HPDE6-E6E7 (cell line): ENCODE measurements at regions not wholly inside any gene's neighbourhood (a gene's known extent, or its start where the extent isn't known, plus 50 kb on each side); places are given as distances from the start of the nearest gene placed in this dataset.
"Not testable (repeated sequence)": the region's sequence is repeated elsewhere in the genome, so short reads cannot be mapped to it uniquely, and the experiment has no call there.

Experiments used
- DNase-seq: peaks from one replicate; pipeline ENCODE4 v3.0.0; 2011; ENCODE audit warnings: missing footprints; ENCODE audit errors: extremely low spot score

DNA sequence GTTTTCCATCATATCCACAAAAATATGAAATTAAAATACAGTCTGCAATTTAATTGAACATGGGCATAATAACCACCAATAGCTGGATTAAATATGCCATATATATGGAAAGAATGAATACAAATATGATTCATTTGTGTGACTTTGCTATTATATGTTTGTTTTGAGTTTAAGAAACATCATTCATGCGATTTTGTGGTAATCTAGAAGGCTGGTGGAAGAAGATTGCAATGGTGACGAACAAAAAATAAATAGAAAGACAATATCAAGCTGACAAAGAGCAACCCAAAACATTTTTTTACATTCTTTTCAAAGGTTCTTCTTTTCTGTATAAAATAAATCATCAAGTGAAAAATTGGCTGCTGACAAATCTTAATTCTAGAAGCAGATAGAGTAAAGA is 610.0 kb downstream of the MAT2B start:
- DNase-seq = no peak

DNA sequence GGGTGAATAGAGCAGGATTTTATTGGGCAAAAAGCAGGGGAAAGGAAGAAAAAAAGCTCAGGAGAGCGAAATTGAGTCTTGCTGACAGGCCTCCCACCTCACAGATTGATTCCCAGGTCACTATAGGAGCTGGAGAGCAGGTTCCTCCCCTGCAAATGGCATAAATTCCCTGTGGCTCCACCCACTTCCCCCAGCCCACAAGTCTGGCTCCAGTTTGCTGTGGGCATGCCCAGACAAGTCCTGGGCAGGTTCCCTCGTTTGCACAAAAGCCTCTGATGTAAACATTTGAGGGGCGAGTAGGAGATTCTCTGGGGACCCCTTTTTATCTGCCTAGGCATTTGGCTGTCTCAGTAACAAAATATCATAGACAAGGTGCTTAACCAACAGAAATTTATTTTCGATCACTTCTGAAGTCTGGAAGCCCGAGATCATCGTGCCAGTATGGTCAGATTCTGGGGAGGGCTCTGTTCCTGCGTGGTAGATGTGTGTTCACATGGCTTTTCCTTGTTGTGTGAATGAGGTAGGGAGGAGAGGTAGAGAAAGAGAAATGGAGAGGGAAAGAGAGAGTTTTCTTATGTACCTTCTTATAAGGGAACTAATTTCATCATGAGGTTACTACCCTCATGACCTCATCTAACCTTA is 614.5 kb downstream of the MAT2B start:
- peak; percentile 7 for DNase-seq

DNA sequence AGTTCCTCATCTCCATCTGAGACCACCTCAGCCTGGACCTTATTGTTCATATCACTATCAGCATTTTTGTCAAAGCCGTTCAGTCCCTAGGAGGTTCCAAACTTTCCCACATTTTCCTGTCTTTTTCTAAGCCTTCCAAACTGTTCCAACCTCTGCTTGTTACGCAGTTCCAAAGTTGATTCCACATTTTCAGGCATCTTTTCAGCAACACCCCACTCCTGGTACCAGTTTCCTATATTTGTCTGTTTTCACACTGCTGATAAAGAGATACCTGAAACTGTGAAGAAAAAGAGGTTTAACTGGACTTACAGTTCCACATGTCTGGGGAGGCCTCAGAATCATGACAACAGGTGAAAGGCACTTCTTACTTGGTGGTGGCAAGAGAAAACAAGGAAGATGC is 622.1 kb downstream of the MAT2B start:
- DNase-seq = no peak

DNA sequence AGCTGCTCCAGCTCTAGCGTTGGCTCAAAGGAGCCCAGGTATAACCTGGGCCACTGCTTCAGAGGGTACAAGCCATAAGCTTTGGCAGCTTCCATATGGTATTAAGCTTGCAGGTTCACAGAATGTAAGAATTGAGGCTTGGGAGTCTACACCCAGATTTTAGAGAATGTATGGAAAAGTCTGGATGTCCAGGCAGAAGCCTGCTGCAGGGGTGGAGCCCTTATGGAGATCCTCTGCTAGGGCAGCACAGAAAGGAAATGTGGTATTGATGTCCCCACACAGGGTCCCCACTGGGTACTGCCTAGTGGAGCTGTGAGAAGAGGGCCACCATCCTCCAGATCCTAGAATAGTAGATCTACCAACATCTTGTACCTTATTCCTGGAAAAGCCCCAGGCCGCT is 626.9 kb downstream of the MAT2B start:
- DNase-seq = no peak

DNA sequence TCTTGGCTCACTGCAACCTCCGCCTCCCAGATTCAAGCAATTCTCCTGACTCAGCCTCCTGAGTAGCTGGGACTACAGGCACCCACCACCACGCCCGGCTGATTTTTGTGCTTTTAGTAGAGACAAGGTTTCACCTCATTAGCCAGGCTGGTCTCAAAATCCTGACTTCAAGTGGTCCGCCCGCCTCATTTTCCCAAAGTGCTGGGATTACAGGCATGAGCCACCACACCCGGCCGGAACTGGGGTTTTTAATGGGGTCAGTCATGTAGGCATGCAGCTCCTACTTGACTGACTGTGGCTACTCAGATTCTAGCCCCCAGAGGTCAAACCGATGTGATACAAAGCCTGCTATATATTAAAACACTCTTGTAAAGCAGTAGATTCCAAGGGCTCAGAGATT is 631.7 kb downstream of the MAT2B start:
- DNase-seq = no peak

DNA sequence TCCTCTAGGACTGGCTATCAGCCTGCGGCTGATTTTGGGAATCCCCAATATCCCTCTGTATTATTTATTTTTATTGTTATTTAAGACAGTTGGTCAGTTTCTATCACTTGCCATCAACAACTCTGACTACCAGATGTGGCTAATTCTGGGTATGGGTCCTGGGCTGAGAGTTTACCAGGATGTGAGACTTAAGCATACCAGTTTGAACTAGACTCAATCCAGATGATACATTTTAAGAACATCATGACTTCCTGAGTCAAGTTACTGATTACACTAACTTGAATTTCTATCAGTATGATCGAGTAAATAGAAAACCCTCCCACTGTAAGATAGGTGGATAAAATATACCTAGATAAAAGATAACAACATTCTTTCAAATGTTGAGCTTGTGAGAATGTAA is 634.0 kb downstream of the MAT2B start:
- DNase-seq = no peak

DNA sequence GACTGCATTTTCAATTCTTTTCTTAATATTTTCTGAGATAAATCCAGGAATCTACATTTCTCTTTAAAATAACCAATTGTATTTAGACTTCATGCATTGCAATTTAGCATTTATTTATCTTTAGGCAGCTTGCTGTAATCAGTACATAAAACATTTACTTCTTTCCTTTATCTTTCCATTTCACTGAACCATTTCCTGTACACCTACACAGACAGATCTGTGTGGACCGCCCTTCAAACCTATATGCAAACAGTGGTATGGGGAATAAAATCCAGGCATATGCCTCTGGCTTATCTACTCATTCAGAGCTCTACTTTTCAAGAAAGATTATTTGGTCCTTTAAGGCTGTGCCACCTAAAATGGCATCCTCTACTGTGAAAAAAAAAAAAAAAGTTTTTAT is 640.0 kb downstream of the MAT2B start:
- DNase-seq = no peak

DNA sequence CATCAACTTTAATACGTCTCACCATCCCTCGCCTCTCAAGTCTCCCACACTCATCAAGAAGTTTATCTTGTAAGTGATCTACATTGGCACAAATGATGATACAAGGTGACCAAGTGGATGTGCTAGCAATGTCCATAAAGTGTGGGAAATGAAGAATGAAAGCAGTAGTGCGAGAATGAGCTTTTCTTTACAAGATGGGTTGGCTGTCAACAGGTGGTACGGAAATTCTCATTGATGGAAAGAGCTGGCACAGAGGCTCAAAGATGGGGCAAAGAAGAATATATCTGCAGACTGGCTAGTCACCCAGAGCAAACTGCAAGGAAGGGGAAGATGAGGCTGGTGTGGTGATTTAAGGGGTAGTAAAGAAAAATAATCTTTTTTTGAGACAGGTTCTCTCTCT is 640.8 kb downstream of the MAT2B start:
- no peak for DNase-seq

DNA sequence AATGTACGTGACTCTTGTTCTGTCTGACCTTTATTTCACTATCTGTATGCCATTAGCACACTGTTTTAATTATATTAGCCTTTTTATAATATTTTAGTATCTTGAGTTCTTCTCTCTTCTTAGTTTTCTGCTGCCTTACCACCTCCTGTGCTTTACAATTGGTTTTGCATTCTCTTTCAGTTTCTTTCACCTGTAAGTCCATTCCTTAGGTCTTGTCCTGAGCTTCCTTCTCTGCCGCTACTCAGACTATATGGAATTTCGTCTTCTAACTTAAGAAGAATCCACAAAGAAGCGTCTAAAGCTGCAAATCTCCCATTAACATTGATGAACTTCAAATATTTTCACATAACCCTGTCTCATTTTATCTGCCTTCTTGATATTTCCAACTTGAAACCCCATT is 642.9 kb downstream of the MAT2B start:
- DNase-seq = no peak

DNA sequence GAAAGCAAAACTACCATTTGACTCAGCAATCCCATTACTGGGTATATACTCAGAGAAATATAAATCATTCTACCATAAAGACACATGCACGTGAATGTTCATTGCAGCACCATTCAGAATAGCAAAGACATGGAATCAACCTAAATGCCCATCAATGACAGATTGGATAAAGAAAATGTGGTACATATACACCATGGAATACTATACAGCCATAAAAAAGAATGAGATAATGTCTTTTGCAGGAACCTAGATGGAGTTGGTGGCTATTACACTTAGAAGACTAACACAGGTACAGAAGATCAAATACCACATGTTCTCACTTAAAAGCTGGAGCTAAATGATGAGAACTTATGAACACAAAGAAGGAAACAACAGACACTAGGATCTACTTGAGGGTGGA is 647.1 kb downstream of the MAT2B start:
- DNase-seq = not testable (repeated sequence)

DNA sequence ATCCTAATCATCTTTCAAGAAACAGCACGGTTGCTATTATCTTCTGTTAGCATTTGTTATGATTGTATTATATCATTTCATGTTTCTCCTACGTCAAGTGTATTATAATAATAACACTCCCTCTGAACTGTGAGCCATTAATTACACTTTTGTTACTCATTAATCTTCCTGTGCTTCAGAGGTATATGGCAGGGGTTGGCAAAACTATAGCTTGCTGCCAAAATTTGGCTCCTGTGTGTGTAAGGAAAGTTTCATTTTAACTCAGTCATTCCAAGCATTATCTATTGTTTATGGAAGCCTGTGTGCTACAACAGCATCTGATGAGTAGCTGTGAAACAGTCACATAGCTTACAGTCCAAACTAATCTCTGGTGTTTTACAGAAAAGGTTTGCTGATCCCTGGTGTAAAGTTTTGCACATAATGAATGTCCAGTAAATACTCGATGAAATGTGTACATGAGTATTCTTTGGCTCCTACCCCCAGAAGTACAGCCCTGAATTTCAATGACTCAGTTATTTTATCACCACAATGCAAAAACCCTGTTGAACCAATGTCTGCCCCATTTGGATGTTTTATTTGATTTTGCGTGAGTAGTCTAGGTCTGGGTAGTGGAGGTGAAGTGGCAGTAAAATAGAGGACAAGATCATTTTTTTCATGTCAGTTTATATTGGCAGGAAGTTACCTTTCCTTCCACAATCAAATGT is 648.2 kb downstream of the MAT2B start:
- no peak for DNase-seq

DNA sequence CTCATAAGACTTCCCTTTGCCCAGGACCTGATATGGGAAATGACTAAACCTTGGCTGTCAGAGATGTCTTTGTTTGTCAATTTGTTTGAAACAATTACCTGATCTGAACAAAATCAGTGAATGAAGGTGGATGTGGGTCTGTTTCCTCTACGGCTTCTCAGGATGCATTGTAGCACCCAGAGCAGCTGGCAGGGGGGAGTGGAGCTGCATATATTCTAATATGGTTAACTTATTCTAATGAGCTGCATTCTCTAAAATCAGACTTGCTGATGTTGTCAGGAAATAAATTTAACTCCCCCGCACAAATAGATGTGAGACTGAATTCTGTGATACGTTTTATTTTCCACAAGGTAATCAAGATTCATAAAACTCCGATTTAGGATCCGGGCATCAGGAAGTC is 665.4 kb downstream of the MAT2B start:
- DNase-seq = no peak

DNA sequence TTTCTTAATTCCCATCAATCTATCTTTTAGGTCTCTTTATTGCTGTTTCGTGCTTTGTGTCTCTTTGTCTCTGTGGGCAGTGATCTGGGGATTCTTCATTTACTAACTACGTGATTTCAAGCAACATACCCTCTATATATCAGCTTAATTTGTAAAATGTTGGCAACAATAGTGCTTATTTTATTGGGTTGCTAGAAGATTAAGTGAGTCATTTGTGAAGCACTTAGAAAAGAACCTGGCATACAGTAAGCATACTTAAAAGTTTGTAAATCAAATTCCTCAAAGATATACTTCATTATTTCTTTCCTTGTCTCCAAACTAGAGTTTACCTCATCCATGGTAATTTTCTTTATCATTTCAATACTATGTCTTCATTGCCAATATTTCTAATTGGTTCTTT is 669.7 kb downstream of the MAT2B start:
- no peak for DNase-seq

DNA sequence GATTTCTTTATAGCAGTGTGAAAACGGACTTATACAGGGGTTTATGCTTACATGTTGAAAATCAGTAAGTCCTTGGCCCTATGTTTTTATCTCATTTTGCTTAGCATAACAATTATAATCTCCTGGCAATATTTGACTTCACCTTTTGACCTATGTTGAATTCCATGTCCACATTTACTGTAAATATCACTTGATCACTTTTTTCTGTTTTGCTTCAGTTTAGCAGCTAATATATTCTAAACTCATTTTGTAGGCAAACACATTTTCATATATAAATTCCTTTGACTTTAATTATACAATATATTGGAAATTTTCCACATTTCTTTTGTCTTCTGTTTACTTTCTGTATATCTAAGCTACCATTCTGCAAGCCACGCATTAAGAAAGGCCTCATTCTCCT is 674.0 kb downstream of the MAT2B start:
- no peak for DNase-seq

DNA sequence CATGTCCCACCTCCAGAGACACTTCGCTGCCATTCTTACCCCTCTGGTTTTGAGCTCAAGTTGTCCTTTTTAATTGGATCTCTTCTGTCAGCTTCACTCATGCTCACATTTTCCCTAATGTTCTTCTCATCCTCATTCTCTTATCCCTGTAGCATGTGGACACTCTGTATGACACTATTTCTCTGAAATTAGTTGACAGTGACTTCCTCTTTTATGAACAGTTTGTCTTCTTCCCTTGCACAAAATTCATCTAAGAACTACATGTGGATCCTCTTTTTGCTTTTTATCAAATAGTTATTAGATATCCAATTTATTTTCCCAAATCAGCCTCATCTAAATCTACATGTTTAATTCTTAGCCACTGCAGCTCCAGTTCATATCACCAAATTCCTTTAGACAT is 676.2 kb downstream of the MAT2B start:
- DNase-seq = no peak

DNA sequence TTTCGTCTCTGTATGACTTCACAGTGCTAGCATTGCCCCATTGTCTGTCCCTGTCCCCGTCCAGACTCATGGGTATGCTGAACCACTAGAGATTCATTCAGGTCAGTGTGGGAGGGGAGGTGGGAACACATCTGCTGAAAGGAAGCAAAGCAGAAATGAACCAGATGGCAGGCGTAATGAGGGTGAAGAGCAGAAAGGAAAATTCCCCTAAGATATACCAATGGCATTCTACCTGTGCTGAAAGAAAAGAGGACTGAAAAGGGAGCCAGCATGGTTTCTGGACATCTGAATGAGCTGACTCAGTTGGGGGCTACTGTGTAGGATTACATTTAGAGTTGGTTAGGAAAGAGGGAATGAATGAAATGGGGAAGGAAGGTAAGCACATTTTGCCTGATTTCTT is 678.7 kb downstream of the MAT2B start:
- DNase-seq = no peak

DNA sequence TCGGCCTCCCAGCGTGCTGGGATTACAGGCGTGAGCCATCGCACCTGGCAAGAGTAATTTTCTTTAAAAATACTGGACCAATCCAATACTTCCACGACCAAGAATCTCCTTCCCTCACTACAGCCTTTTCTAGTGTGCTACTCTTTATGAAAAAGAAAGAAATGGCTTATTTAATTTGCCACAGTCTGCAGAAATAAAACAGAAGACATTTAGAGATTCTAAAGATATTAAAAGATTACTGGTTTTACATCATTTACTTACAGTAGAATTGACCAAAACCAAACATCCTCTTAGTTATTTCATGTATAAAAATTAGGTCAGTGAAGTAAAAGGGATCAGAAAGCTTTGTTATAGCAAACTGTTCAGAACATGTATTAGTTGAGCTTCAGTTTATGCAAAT is 679.6 kb downstream of the MAT2B start:
- DNase-seq = no peak

DNA sequence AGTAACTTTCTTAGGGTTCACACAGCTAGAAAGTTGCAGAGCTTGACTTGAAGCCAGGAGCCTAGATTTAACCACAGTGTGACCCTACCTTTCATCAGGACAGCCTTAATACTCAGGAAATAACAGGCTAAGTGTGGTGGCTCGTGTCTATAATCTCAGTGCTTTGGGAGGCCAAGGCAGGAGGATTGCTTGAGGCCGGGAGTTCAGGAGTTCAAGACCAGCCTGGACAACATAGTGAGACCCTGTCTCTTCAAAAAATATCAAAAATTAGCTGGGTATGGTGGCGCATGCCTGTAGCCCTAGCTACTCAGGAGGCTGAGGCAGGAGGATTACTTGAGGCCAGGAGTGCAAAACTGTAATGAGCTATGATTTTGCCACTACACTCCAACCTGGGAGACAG is 681.1 kb downstream of the MAT2B start:
- no peak for DNase-seq

DNA sequence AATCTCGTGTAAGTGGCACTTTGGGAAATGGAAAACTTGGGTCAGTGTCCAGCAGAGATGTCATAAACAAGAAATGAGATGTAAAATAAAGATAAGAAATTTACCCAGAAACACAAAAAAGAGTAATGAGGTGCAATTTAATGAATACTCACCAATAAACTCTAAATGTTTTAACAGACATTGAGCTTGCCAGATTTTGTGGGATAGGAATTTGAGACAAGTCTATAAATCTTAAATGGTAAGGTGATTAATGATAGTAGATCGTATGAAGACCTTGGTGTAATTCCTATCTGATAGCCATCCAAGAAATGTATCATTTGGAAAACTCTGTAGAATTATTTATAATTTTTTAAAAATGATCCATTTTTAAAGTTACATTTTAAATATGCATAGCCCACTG is 682.4 kb downstream of the MAT2B start:
- DNase-seq = no peak

DNA sequence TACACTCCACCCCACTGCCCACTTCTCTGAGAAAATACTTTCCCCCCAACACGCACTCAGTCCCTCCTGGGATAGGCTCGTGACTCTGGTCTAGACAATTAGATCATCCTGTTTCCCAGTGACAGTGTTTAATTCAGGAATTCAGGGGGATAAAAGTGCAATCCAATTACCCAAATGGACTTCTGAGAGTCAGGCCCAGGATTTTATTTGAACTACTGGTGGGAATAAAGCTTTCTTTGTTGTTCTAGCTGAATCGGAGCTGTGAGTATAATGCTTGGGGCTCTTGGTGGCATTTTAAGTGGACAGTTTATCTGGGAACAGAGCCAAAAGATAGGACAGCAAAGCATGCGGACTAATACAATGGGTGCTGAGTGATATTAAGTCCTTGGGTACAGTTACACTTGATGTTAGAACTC is 683.3 kb downstream of the MAT2B start:
- no peak for DNase-seq

DNA sequence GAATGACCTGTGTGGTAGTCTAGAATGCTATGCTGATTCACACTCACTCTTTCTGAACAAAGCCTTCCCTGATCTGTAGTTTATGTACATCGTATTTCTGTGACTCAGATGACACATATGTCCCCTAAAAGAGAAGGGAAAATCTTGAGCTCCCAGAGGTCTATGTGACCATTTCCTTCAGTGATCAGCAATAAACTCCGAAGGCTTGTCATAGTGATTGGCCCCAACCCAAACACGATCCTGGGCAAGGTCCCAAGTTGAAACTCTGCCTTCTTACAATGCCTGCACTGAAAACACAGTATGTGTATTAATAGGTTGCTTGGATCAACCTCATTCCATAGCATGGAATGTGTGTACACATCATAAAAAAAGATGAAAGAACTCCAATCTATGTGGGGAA is 685.8 kb downstream of the MAT2B start:
- DNase-seq = no peak

DNA sequence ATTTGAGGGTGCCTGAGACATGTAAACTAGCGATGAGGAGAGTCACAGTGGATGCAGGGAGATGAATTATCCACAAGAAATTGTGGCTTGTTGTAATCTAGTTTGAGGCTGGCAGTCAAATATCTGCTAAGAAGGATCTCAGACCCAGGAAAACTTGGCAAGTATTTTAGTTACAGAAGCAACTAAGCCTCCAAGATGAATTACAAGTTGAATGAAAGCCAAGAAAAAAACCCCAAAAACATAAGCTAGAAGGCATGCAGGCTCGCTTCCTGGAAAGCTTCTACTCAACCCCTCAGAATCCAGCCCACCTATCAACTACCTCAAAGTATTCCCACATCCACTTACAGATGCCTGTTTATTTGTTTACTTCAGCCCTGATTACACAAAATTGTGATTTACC is 696.9 kb downstream of the MAT2B start:
- DNase-seq = no peak

DNA sequence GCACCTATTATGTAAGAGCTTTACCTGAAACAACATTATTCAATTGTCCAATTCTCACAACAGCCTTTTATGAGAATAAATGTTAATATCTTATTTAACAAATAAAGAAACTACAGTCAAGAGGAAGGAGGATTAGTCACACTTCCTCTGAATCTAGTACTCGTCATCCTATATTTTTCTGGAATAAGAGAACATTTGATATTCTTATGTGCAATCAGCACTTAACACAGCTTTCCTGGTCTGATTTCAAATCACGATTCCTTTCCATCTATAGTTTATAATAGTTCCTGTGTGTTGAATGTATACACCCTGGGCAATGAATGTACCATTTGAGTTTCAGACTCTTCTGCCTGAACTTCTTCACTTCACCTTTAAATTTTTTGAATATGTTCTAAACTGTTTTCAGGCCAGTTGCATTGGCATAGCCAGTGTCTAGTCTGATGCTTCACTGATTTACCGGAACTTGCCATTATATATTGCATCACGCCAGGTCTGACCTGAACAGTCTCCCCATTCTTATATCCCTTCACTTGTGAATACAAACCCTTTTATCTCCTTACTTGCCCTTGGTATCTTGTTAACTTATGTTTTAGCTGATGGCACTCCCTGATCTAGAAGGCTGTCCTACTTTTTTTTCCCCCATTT is 698.3 kb downstream of the MAT2B start:
- DNase-seq = peak; percentile 2
